Retinal pigment epithelial cell (primary cell): ENCODE measurements at regions not wholly inside any gene's neighbourhood (a gene's known extent, or its start where the extent isn't known, plus 50 kb on each side); places are given as distances from the start of the nearest gene placed in this dataset.

Experiments
- DNase-seq: peaks from one replicate; pipeline ENCODE4 v3.0.0-alpha.2; 2010; ENCODE audit warnings: low read depth
- H3K4me3 ChIP-seq: 2 replicates; pipeline ENCODE4 v1.5.1; 2011; ENCODE audit warnings: mild to moderate bottlenecking, low read length, control low read depth, moderate library complexity
- CTCF ChIP-seq: conservative IDR thresholded peaks from 2 replicates; pipeline ENCODE4 v1.5.1; 2011; ENCODE audit warnings: low read depth, low read length, control low read depth, inconsistent platforms

DNA sequence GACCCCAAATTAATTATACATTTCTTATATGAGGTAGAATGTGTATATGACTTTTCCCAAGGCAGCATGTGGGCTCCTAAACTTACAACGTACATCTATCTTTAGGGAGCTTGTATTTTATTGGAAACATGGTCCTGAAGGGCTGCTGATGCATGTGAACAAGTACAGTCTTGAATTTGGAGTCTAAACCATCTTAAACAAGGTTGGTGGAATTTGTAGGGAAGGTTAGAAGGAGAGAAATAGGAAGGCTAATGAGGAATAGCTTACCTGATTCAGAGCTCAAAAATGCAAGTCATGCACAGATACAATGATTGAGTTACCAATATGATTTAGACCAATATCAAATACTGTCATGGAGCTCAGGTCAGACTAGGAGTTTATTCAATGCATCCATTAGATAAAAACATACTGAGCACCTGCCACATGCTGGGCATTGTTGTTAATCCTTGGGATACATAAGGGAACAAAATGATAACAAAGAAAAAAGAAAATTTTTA is 458.6 kb upstream of the ETAA1 start:
- H3K4me3 ChIP-seq: no peak overlapping the region
- DNase-seq: no peak
- TF ChIP-seq CTCF: no peak

GRCh38 chr2:66940080-66940479 is 457.1 kb upstream of the ETAA1 start:
- DNase-seq: no peak
- no peak for TF ChIP-seq CTCF
- H3K4me3 ChIP-seq: no peak overlapping the region

DNA sequence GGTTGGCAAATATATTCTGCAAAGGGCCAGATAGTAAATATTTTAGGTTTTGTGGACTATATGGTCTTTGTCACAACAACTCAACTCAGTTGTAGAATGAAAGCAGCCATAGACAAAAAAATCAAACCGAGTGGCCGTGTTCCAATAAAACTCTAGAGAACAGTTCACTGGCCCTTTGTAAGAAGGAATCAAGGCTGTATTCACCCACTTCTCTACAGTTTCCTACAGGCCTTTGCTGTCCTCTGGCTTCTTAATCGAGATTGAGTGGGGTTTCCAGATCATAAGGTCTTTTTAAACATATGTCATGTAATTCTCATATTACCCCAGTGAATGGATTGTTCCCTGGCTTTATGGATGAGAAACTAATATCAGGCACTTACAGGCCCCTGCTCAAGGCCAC is 448.9 kb upstream of the ETAA1 start:
- no peak for DNase-seq
- no peak overlapping the region for H3K4me3 ChIP-seq
- TF ChIP-seq CTCF: no peak

- DNase-seq: no peak
- TF ChIP-seq CTCF: no peak
Observed at GRCh38 chr2:66957198-66957597, 439.9 kb upstream of the ETAA1 start.

GRCh38 chr2:66957677-66958076 is 439.5 kb upstream of the ETAA1 start:
- TF ChIP-seq CTCF: no peak
- no peak for DNase-seq

More at GRCh38 chr2:66957198-66957597, 439.9 kb upstream of the ETAA1 start:
- no peak overlapping the region for H3K4me3 ChIP-seq

GRCh38 chr2:66960161-66960560 is 437.0 kb upstream of the ETAA1 start:
- no peak for DNase-seq
- no peak overlapping the region for H3K4me3 ChIP-seq
- no peak for TF ChIP-seq CTCF

More at GRCh38 chr2:66957677-66958076, 439.5 kb upstream of the ETAA1 start:
- no peak overlapping the region for H3K4me3 ChIP-seq

DNA sequence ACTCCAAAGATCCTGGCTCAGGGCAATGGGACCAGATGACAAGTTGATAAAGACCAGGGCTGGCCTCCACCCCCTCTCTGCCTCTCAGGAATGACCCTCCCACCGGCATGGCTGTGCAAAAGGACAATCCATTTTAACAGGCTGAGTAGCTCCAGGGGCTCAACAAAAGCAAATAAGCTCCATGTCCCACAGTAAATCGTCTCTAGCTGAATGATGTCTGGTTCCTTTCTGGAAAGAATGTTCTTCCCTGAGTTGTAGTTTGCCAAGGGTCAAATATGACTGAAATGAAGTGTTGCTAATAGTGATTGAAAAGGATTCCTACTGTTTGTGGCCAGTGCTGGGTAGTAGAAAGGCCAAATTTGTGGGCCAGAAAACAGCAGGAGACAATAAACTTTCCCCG is 434.4 kb upstream of the ETAA1 start:
- no peak overlapping the region for H3K4me3 ChIP-seq
- TF ChIP-seq CTCF: no peak
- no peak for DNase-seq
